ENCODE measurements at regions not wholly inside any gene's neighbourhood (a gene's known extent, or its start where the extent isn't known, plus 50 kb on each side); places are given as distances from the start of the nearest gene placed in this dataset.

GRCh38 chr14:98136012-98136789 lies 1135.8 kb downstream of the BCL11B start:
- WGBS: 49% methylated on average over 9 of the region's 9 CpGs
- Histone ChIP-seq H3K27ac (ENCODE audit: low read length) (no peak overlapping the region), H3K4me1 (ENCODE audit: control insufficient read depth, insufficient read depth, low read length) (no peaks in the 10 kb centered on the region), H3K9me3 (ENCODE audit: control insufficient read depth, low read length) (no peaks in the 10 kb centered on the region), H3K4me3 (ENCODE audit: low read length) (no peak overlapping the region), H3K27me3 (ENCODE audit: control insufficient read depth, insufficient read depth) (no peaks in the 10 kb centered on the region)
- DNase-seq (no peak), ATAC-seq (no peak)
- intact Hi-C loops (cut with DNase I): no loop called here

DNA sequence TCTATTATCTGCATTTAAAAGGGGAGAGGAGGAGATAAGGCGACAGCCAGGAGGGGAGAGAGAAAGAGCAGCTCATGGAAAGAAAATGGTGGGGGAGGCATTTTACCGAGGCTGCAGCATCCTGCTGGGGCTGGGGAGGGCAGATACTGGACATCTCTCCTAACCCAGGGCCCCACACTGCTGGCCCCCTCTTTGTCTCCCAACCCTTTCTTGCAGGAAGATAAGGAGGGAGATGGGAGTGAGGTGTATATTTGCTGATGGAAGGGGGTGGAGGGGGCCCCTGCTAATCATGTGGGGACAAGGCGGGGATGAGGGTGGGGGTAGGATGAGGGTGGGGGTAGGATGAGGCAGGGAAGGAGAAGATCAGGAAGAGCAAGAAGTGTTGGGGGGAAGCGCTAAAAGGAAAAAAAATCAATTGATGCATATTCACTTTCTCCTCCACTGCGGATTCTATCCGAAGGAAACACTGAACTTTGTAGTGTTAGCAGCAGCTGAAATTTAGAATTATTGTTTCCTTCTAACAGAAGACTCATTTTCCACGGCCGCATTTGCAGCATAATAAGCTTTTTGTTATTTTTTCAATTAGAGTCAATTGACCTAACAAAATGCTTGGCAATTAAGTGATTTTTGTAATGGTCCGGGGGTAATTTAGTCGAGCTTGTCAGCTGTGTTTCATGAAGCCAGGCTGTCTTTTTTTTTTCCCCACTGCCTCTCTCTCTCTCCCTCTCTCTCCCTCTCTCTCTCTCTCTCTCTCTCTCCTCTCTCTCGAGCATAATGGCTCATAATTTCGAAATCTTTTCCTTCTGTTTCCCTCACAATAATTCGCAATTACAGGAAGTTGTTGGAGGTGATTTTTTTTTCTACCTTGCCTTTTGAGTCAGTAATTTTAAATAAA lies 1134.6 kb downstream of the BCL11B start:
- WGBS: 19% methylated on average over 13 of the region's 13 CpGs
- H3K9me3 ChIP-seq (ENCODE audit: control insufficient read depth, low read length): no peaks in the 10 kb centered on the region
- no peaks in the 10 kb centered on the region for H3K4me1 ChIP-seq (ENCODE audit: control insufficient read depth, insufficient read depth, low read length)
- intact Hi-C loops (cut with DNase I): no loop called here
- H3K27ac ChIP-seq (ENCODE audit: low read length): no peak overlapping the region
- no peaks in the 10 kb centered on the region for H3K27me3 ChIP-seq (ENCODE audit: control insufficient read depth, insufficient read depth)
- no peak overlapping the region for H3K4me3 ChIP-seq (ENCODE audit: low read length)
- no peak for ATAC-seq
- DNase-seq: no peak

DNA sequence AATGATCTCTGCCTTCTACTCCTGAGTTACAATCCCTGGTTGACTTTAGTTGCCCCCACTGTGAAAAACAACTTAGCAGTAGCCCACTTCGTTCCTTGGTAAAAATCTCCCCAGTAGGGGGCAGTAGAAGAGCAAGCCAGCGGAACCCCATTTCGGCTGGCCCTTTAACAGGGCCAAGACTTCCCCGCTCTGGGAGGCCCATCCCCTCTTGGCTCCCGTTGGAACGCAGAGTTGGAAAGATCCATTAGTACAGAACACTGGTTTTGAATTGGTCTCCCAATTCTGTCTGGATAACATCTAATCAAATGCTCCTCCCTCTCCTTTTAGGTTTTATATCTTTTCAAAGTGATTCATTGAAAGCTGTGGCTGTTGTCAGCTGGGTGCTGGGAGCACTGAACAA lies 1133.3 kb downstream of the BCL11B start:
- ATAC-seq: no peak
- Histone ChIP-seq H3K4me3 (ENCODE audit: low read length) (no peak overlapping the region), H3K27ac (ENCODE audit: low read length) (no peak overlapping the region), H3K4me1 (ENCODE audit: control insufficient read depth, insufficient read depth, low read length) (no peaks in the 10 kb centered on the region), H3K9me3 (ENCODE audit: control insufficient read depth, low read length) (no peaks in the 10 kb centered on the region), H3K27me3 (ENCODE audit: control insufficient read depth, insufficient read depth) (no peaks in the 10 kb centered on the region)
- intact Hi-C loops (cut with DNase I): no loop called here
- WGBS: 11% methylated on average over 6 of the region's 6 CpGs
- no peak for DNase-seq

- intact Hi-C loops (cut with DNase I): no loop called here
Measured at GRCh38 chr14:98140862-98141530, 1131.0 kb downstream of the BCL11B start.

DNA sequence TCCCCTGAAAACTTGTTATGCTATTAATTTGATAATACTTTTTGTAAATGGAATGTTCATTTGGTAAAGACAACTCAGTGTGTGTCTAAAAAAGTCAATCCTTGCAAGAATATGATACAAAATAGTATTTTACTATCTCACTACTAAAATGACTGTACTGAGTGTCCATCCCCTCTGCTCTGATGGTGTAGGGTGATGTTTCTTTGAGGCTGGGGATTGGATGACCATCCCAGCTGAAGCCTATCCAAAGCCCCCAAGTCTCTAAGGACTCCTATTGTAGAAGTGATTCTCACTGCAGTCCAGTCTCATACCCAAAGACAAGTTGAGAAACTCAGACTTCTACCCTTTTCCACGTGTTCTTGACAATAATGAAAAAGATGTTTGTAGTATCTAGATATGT lies 1128.4 kb downstream of the BCL11B start:
- ATAC-seq: no peak
- H3K4me1 ChIP-seq (ENCODE audit: control insufficient read depth, insufficient read depth, low read length): no peaks in the 10 kb centered on the region
- H3K4me3 ChIP-seq (ENCODE audit: low read length): no peak overlapping the region
- no peaks in the 10 kb centered on the region for H3K9me3 ChIP-seq (ENCODE audit: control insufficient read depth, low read length)
- no peak for DNase-seq
- no peak overlapping the region for H3K27ac ChIP-seq (ENCODE audit: low read length)
- no peaks in the 10 kb centered on the region for H3K27me3 ChIP-seq (ENCODE audit: control insufficient read depth, insufficient read depth)
- intact Hi-C loops (cut with DNase I): no loop called here
- WGBS: 67% methylated on average over 1 of the region's 1 CpG

More at GRCh38 chr14:98140862-98141530, 1131.0 kb downstream of the BCL11B start:
- Histone ChIP-seq H3K27ac (ENCODE audit: low read length) (no peak overlapping the region), H3K4me3 (ENCODE audit: low read length) (no peak overlapping the region), H3K9me3 (ENCODE audit: control insufficient read depth, low read length) (no peaks in the 10 kb centered on the region), H3K27me3 (ENCODE audit: control insufficient read depth, insufficient read depth) (no peaks in the 10 kb centered on the region), H3K4me1 (ENCODE audit: control insufficient read depth, insufficient read depth, low read length) (no peaks in the 10 kb centered on the region)
- 79% methylated on average over 7 of the region's 7 CpGs for WGBS
- ATAC-seq (no peak), DNase-seq (no peak)

DNA sequence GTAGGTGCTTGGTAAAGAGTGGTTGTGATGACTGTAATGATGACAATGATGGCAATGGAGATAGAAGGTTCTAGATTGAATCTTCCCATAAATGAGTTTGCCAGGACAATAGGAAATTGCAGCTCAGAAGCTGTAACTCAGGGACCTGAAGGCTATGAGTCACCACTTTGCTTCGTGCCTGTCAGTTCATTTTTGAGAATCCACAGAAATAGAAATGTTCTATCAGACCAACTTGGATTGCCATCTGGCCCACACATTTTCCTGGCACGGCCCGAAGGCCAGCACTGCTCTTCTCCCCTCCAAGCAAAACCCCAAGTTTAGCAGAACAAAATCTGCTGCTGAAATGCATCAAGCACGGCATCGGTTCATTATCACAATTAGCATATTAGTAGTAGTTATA lies 1127.0 kb downstream of the BCL11B start:
- Histone ChIP-seq H3K4me3 (ENCODE audit: low read length) (no peak overlapping the region), H3K4me1 (ENCODE audit: control insufficient read depth, insufficient read depth, low read length) (no peaks in the 10 kb centered on the region), H3K27ac (ENCODE audit: low read length) (no peak overlapping the region), H3K27me3 (ENCODE audit: control insufficient read depth, insufficient read depth) (no peaks in the 10 kb centered on the region), H3K9me3 (ENCODE audit: control insufficient read depth, low read length) (no peaks in the 10 kb centered on the region)
- 63% methylated on average over 5 of the region's 5 CpGs for WGBS
- ATAC-seq (no peak), DNase-seq (no peak)
- intact Hi-C loops (cut with DNase I): no loop called here

GRCh38 chr14:98146416-98146815 lies 1125.6 kb downstream of the BCL11B start:
- intact Hi-C loops (cut with DNase I): no loop called here
- Histone ChIP-seq H3K27ac (ENCODE audit: low read length) (no peak overlapping the region), H3K27me3 (ENCODE audit: control insufficient read depth, insufficient read depth) (no peaks in the 10 kb centered on the region), H3K9me3 (ENCODE audit: control insufficient read depth, low read length) (no peaks in the 10 kb centered on the region), H3K4me3 (ENCODE audit: low read length) (no peak overlapping the region), H3K4me1 (ENCODE audit: control insufficient read depth, insufficient read depth, low read length) (no peaks in the 10 kb centered on the region)
- 68% methylated on average over 5 of the region's 5 CpGs for whole genome bisulfite sequencing
- no peak for DNase-seq
- ATAC-seq: no peak

GRCh38 chr14:98154254-98154653 lies 1117.7 kb downstream of the BCL11B start:
- DNase-seq (no peak), ATAC-seq (no peak)
- no peaks in the 10 kb centered on the region for H3K4me1 ChIP-seq (ENCODE audit: control insufficient read depth, insufficient read depth, low read length)
- no peaks in the 10 kb centered on the region for H3K9me3 ChIP-seq (ENCODE audit: control insufficient read depth, low read length)
- no peaks in the 10 kb centered on the region for H3K27me3 ChIP-seq (ENCODE audit: control insufficient read depth, insufficient read depth)
- no peak overlapping the region for H3K4me3 ChIP-seq (ENCODE audit: low read length)
- intact Hi-C loops (cut with DNase I): no loop called here
- 91% methylated on average over 4 of the region's 4 CpGs for WGBS
- H3K27ac ChIP-seq (ENCODE audit: low read length): no peak overlapping the region

DNA sequence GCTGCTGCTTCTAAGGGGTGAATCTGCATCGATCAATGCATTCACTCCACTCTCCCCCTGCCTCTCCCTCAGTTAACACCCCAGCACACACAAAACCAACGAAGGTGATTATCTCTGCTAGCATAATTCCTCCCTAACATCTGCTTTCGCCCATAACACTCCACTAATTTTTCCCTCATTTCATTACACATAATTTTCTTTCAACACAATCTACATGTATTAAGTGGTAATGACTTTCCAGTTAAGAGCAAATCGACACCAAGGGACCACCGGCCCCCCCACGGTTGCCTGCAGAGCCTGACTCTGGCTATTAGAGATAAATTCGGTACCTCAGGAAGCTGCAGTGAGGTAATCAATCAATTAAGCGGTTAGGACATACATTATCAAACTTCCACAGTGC lies 1115.6 kb downstream of the BCL11B start:
- DNase-seq (no peak), ATAC-seq (no peak)
- Histone ChIP-seq H3K27me3 (ENCODE audit: control insufficient read depth, insufficient read depth) (no peaks in the 10 kb centered on the region), H3K4me3 (ENCODE audit: low read length) (no peak overlapping the region), H3K4me1 (ENCODE audit: control insufficient read depth, insufficient read depth, low read length) (no peaks in the 10 kb centered on the region), H3K27ac (ENCODE audit: low read length) (no peak overlapping the region), H3K9me3 (ENCODE audit: control insufficient read depth, low read length) (no peaks in the 10 kb centered on the region)
- intact Hi-C loops (cut with DNase I): no loop called here
- 26% methylated on average over 8 of the region's 8 CpGs for WGBS

DNA sequence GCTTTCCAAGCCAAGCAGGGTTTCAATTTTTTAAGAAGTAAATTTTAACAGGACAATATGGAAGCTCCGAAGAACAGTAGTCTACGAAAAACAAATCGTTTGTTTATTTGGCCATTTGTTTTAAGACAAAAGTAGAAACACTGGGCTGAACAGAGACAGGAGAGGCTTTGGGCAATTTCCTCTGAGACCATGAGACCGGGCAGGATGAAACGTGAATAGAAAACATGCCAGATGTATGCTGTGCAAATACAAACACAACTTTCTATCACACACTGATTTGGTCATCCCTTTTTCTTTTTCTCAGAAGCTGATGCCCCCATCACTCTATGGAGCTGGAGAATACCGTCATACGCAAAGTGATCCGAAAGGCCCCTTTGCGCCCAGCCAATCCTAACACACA lies 1111.1 kb downstream of the BCL11B start:
- 75% methylated on average over 9 of the region's 9 CpGs for WGBS

GRCh38 chr14:98161356-98161755 lies 1110.6 kb downstream of the BCL11B start:
- H3K9me3 ChIP-seq (ENCODE audit: control insufficient read depth, low read length): no peaks in the 10 kb centered on the region
- intact Hi-C loops (cut with DNase I): no loop called here
- ATAC-seq (no peak), DNase-seq (no peak)
- H3K27ac ChIP-seq (ENCODE audit: low read length): no peak overlapping the region
- H3K4me1 ChIP-seq (ENCODE audit: control insufficient read depth, insufficient read depth, low read length): no peaks in the 10 kb centered on the region
- no peaks in the 10 kb centered on the region for H3K27me3 ChIP-seq (ENCODE audit: control insufficient read depth, insufficient read depth)
- 61% methylated on average over 4 of the region's 4 CpGs for WGBS
- H3K4me3 ChIP-seq (ENCODE audit: low read length): no peak overlapping the region

More for the DNA sequence above, 1111.1 kb downstream of the BCL11B start:
- intact Hi-C loops (cut with DNase I): no loop called here
- DNase-seq (no peak), ATAC-seq (no peak)
- Histone ChIP-seq H3K4me3 (ENCODE audit: low read length) (no peak overlapping the region), H3K27ac (ENCODE audit: low read length) (no peak overlapping the region), H3K9me3 (ENCODE audit: control insufficient read depth, low read length) (no peaks in the 10 kb centered on the region), H3K27me3 (ENCODE audit: control insufficient read depth, insufficient read depth) (no peaks in the 10 kb centered on the region), H3K4me1 (ENCODE audit: control insufficient read depth, insufficient read depth, low read length) (no peaks in the 10 kb centered on the region)
